Occipital lobe (tissue), 1 donor: ENCODE measurements at regions not wholly inside any gene's neighbourhood (a gene's known extent, or its start where the extent isn't known, plus 50 kb on each side); places are given as distances from the start of the nearest gene placed in this dataset.

Experiments used
- DNase-seq: peaks from one replicate; lab custom pipeline; 2025; lab: John Stamatoyannopoulos, UW

- DNase-seq, result no peak
Observed at GRCh38 chr2:19504400-19505198, 146.2 kb upstream of the OSR1 start.

- no peak for DNase-seq
Observed at GRCh38 chr2:19503915-19504314, 145.5 kb upstream of the OSR1 start.

GRCh38 chr2:19503406-19503805 is 145.0 kb upstream of the OSR1 start:
- DNase-seq, result no peak

GRCh38 chr2:19500126-19500525 is 141.7 kb upstream of the OSR1 start:
- no peak for DNase-seq

GRCh38 chr2:19496646-19497045 is 138.2 kb upstream of the OSR1 start:
- no peak for DNase-seq

GRCh38 chr2:19494241-19494640 is 135.8 kb upstream of the OSR1 start:
- no peak for DNase-seq

GRCh38 chr2:19491796-19492195 is 133.4 kb upstream of the OSR1 start:
- DNase-seq, result no peak

- no peak for DNase-seq
Observed at GRCh38 chr2:19490846-19491435, 132.5 kb upstream of the OSR1 start.

- no peak for DNase-seq
Observed at GRCh38 chr2:19488009-19488691, 129.7 kb upstream of the OSR1 start.

- no peak for DNase-seq
Observed at GRCh38 chr2:19484736-19485135, 126.3 kb upstream of the OSR1 start.

- DNase-seq, result no peak
Observed at GRCh38 chr2:19480673-19481072, 122.2 kb upstream of the OSR1 start.

- DNase-seq, result no peak
Observed at GRCh38 chr2:19479666-19480065, 121.2 kb upstream of the OSR1 start.

- no peak for DNase-seq
Observed at GRCh38 chr2:19478409-19478808, 120.0 kb upstream of the OSR1 start.

- DNase-seq, result no peak
Observed at GRCh38 chr2:19476327-19476726, 117.9 kb upstream of the OSR1 start.

GRCh38 chr2:19474128-19474527 is 115.7 kb upstream of the OSR1 start:
- DNase-seq, result no peak

GRCh38 chr2:19473350-19473749 is 114.9 kb upstream of the OSR1 start:
- no peak for DNase-seq

- DNase-seq, result no peak
Observed at GRCh38 chr2:19472391-19472978, 114.1 kb upstream of the OSR1 start.

GRCh38 chr2:19471491-19471890 is 113.1 kb upstream of the OSR1 start:
- no peak for DNase-seq

- no peak for DNase-seq
Observed at GRCh38 chr2:19465978-19466377, 107.6 kb upstream of the OSR1 start.

GRCh38 chr2:19462256-19462645 is 103.8 kb upstream of the OSR1 start:
- DNase-seq, result no peak

GRCh38 chr2:19461504-19462255 is 103.3 kb upstream of the OSR1 start:
- no peak for DNase-seq

- DNase-seq, result no peak
Observed at GRCh38 chr2:19460761-19461160, 102.3 kb upstream of the OSR1 start.
